ENCODE measurements at regions not wholly inside any gene's neighbourhood (a gene's known extent, or its start where the extent isn't known, plus 50 kb on each side); places are given as distances from the start of the nearest gene placed in this dataset.

DNA sequence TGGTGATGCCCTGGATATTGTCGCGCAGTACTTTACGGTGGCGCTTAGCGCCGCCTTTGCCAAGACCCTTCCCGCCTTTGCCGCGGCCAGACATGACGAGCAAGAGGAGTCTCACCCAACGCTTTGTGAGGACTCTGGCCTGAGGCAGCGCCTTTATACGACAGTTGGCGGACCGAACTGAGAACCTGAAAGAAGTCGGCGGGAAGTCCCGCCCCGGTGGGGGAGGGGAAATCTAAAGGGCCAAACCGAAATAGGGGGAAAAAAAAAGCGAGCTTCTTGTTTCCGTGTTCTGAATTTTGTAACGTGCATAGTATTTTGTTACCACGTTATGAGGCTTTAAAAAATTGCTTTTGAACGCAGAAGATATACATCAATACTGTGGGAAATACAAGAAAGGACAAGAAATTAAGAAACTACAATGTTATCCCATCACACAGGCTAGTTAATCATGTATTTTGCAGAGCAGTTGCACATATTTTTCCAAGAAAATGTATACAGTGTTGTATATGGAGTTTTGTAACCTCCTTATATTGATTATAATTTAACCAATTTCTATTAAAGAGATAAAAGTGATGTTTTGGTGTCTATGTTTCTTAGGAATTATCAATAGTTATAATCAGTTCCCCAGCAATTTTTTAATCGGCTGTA is 80.6 kb downstream of the OR2B2 start (continued):
- TF ChIP-seq HDAC2 (CRISPR knock-in tag; IDR thresholded peaks at IDR 0.05) (peak; percentile 63; the same call in 1 of the 2 replicates), POLR2G (IDR thresholded peaks at IDR 0.05; ENCODE audit: low read depth, low read length) (peak; percentile 64; the same call in 1 of the 2 replicates), RFXAP (CRISPR knock-in tag; IDR thresholded peaks at IDR 0.05; ENCODE audit: borderline replicate concordance) (peak; percentile 46; the same call in 1 of the 2 replicates), ZSCAN9 (CRISPR knock-in tag; IDR thresholded peaks at IDR 0.05; ENCODE audit: borderline replicate concordance) (peak; percentile 84), KDM3A (CRISPR knock-in tag; IDR thresholded peaks at IDR 0.05; ENCODE audit: low read depth) (peak; percentile 70; the same call in 1 of the 2 replicates), ZNF766 (CRISPR knock-in tag; IDR thresholded peaks at IDR 0.05; ENCODE audit: borderline replicate concordance) (peak; percentile 65; the same call in 1 of the 2 replicates), TOE1 (CRISPR knock-in tag; IDR thresholded peaks at IDR 0.05) (peak; percentile 95), SAP130 (CRISPR knock-in tag; IDR thresholded peaks at IDR 0.05; ENCODE audit: low read depth) (peak; percentile 97), SIX4 (CRISPR knock-in tag; IDR thresholded peaks at IDR 0.05) (0 out of 2 replicates have a peak, but pooled peaks have one; percentile 63)
- TF ChIP-seq, protein P1, sequence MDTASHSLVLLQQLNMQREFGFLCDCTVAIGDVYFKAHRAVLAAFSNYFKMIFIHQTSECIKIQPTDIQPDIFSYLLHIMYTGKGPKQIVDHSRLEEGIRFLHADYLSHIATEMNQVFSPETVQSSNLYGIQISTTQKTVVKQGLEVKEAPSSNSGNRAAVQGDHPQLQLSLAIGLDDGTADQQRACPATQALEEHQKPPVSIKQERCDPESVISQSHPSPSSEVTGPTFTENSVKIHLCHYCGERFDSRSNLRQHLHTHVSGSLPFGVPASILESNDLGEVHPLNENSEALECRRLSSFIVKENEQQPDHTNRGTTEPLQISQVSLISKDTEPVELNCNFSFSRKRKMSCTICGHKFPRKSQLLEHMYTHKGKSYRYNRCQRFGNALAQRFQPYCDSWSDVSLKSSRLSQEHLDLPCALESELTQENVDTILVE (CRISPR knock-in tag; IDR thresholded peaks at IDR 0.05), result 0 out of 2 replicates have a peak, but pooled peaks have one; percentile 58
- TF ChIP-seq, protein P2, sequence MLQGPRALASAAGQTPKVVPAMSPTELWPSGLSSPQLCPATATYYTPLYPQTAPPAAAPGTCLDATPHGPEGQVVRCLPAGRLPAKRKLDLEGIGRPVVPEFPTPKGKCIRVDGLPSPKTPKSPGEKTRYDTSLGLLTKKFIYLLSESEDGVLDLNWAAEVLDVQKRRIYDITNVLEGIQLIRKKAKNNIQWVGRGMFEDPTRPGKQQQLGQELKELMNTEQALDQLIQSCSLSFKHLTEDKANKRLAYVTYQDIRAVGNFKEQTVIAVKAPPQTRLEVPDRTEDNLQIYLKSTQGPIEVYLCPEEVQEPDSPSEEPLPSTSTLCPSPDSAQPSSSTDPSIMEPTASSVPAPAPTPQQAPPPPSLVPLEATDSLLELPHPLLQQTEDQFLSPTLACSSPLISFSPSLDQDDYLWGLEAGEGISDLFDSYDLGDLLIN (CRISPR knock-in tag; IDR thresholded peaks at IDR 0.05; ENCODE audit: borderline replicate concordance), result peak; percentile 73; the same call in 1 of the 2 replicates
- TF ChIP-seq, protein P3, sequence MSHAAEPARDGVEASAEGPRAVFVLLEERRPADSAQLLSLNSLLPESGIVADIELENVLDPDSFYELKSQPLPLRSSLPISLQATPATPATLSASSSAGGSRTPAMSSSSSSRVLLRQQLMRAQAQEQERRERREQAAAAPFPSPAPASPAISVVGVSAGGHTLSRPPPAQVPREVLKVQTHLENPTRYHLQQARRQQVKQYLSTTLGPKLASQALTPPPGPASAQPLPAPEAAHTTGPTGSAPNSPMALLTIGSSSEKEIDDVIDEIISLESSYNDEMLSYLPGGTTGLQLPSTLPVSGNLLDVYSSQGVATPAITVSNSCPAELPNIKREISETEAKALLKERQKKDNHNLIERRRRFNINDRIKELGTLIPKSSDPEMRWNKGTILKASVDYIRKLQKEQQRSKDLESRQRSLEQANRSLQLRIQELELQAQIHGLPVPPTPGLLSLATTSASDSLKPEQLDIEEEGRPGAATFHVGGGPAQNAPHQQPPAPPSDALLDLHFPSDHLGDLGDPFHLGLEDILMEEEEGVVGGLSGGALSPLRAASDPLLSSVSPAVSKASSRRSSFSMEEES (CRISPR knock-in tag; IDR thresholded peaks at IDR 0.05), result peak; percentile 43; the same call in 1 of the 2 replicates
- TF ChIP-seq, protein P4, sequence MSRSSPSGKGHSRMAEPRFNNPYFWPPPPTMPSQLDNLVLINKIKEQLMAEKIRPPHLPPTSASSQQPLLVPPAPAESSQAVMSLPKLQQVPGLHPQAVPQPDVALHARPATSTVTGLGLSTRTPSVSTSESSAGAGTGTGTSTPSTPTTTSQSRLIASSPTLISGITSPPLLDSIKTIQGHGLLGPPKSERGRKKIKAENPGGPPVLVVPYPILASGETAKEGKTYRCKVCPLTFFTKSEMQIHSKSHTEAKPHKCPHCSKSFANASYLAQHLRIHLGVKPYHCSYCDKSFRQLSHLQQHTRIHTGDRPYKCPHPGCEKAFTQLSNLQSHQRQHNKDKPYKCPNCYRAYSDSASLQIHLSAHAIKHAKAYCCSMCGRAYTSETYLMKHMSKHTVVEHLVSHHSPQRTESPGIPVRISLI (CRISPR knock-in tag; IDR thresholded peaks at IDR 0.05; ENCODE audit: borderline replicate concordance), result peak; percentile 75; the same call in 1 of the 2 replicates

Measured in HepG2 (cell line).